Hepatocyte (in vitro differentiated cells): ENCODE measurements at regions not wholly inside any gene's neighbourhood (a gene's known extent, or its start where the extent isn't known, plus 50 kb on each side); places are given as distances from the start of the nearest gene placed in this dataset.

Experiments used
- DNase-seq: peaks from one replicate; pipeline ENCODE4 v3.0.0-alpha.2; 2016; ENCODE audit warnings: low spot score
- H2AFZ ChIP-seq: fragments of 200-600 bp; sonication (generic); 2 replicates; pipeline ENCODE4 v1.6.0; 2016; ENCODE audit warnings: antibody characterized with exemption, mild to moderate bottlenecking
- H3K27ac ChIP-seq: fragments of 200-600 bp; sonication (generic); 2 replicates; pipeline ENCODE4 v1.5.1; 2016; ENCODE audit warnings: mild to moderate bottlenecking
- H3K27me3 ChIP-seq: fragments of 200-600 bp; sonication (generic); 2 replicates; pipeline ENCODE4 v1.6.1; 2016
- H3K36me3 ChIP-seq: fragments of 200-600 bp; sonication (generic); replicated peaks from 2 replicates; pipeline ENCODE4 v1.5.1; 2016; ENCODE audit warnings: low read depth; ENCODE audit not compliant: insufficient read depth
- H3K4me1 ChIP-seq: fragments of 200-600 bp; sonication (generic); 2 replicates; pipeline ENCODE4 v1.5.1; 2016; ENCODE audit warnings: mild to moderate bottlenecking, moderate library complexity; ENCODE audit not compliant: insufficient read depth
- H3K4me2 ChIP-seq: fragments of 200-600 bp; sonication (generic); 2 replicates; pipeline ENCODE4 v1.6.0; 2016
- H3K4me3 ChIP-seq: fragments of 200-600 bp; sonication (generic); 2 replicates; pipeline ENCODE4 v1.5.1; 2016; ENCODE audit warnings: mild to moderate bottlenecking
- H3K79me2 ChIP-seq: fragments of 200-600 bp; sonication (generic); 2 replicates; pipeline ENCODE4 v1.6.0; 2017; ENCODE audit warnings: mild to moderate bottlenecking
- H3K9me2 ChIP-seq: fragments of 200-600 bp; sonication (generic); replicated peaks from 2 replicates; pipeline ENCODE4 v1.6.0; 2017; ENCODE audit warnings: mild to moderate bottlenecking; ENCODE audit not compliant: insufficient read depth
- H3K9me3 ChIP-seq: fragments of 200-600 bp; sonication (generic); 2 replicates; pipeline ENCODE4 v1.5.1; 2016; ENCODE audit warnings: low read depth, mild to moderate bottlenecking
- H4K20me1 ChIP-seq: fragments of 200-600 bp; sonication (generic); 2 replicates; pipeline ENCODE4 v1.6.0; 2016; ENCODE audit warnings: mild to moderate bottlenecking; ENCODE audit not compliant: insufficient read depth, poor library complexity, severe bottlenecking
- EZH2 ChIP-seq: fragments of 200-600 bp; sonication (generic); IDR thresholded peaks from 2 replicates; pipeline ENCODE4 v1.6.1; 2016; ENCODE audit warnings: antibody characterized with exemption, mild to moderate bottlenecking, borderline replicate concordance
- EZH2phosphoT487 ChIP-seq: fragments of 200-600 bp; sonication (generic); IDR thresholded peaks from one replicate; pipeline ENCODE4 v1.6.1; 2018; ENCODE audit warnings: antibody characterized with exemption, mild to moderate bottlenecking, low read depth, moderate library complexity; ENCODE audit not compliant: unreplicated experiment, severe bottlenecking
- WGBS: methylation state at CpG from one replicate; pipeline ENCODE4 v1.1.6; 2016; ENCODE audit warnings: low lambda C conversion rate; ENCODE audit errors: missing lambda C conversion rate; 5-methylcytosine and 5-hydroxymethylcytosine counted together
- TF ChIP-seq, protein P1 (sequence below): fragments of 200-600 bp; sonication (generic); IDR thresholded peaks from 2 replicates; pipeline ENCODE4 v1.5.1; 2016; ENCODE audit warnings: antibody characterized with exemption, mild to moderate bottlenecking; ENCODE audit not compliant: poor library complexity

- Histone ChIP-seq H4K20me1 (no peaks in the 10 kb centered on the region), H3K9me2 (no peaks in the 10 kb centered on the region), H3K27ac (no peak overlapping the region), H3K4me3 (no peak overlapping the region), H3K27me3 (no peaks in the 10 kb centered on the region), H3K9me3 (no peaks in the 10 kb centered on the region), H3K79me2 (no peaks in the 10 kb centered on the region), H3K36me3 (no peaks in the 10 kb centered on the region), H2AFZ (no peak overlapping the region), H3K4me1 (no peaks in the 10 kb centered on the region), H3K4me2 (no peak overlapping the region)
- 85% methylated on average over 8 of the region's 8 CpGs for WGBS
- no peak for DNase-seq
- TF ChIP-seq EZH2: no peak
- TF ChIP-seq EZH2phosphoT487: no peak
- TF ChIP-seq, protein P1, sequence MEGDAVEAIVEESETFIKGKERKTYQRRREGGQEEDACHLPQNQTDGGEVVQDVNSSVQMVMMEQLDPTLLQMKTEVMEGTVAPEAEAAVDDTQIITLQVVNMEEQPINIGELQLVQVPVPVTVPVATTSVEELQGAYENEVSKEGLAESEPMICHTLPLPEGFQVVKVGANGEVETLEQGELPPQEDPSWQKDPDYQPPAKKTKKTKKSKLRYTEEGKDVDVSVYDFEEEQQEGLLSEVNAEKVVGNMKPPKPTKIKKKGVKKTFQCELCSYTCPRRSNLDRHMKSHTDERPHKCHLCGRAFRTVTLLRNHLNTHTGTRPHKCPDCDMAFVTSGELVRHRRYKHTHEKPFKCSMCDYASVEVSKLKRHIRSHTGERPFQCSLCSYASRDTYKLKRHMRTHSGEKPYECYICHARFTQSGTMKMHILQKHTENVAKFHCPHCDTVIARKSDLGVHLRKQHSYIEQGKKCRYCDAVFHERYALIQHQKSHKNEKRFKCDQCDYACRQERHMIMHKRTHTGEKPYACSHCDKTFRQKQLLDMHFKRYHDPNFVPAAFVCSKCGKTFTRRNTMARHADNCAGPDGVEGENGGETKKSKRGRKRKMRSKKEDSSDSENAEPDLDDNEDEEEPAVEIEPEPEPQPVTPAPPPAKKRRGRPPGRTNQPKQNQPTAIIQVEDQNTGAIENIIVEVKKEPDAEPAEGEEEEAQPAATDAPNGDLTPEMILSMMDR: no peak
Observed at GRCh38 chr10:43884501-43885105, 235.9 kb upstream of the ZNF32 start.

DNA sequence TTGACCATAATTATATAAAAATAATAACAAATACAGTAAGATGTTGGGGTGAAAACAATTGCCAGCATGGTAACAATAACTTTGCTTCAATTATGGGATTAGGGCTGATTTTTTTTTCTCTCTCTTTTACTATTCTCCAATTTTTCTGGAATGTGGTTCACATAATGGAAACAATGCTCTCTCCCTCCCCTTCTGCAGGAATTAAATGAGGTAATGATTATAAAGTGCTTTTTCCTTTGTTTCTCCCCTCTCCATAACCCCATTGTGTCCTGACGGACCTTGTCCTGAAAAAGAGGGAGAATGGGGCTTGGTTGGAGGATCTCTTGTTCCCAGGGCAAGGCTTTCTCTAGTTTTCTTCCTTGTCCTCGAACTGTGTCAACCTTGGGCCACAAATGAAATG is 234.0 kb upstream of the ZNF32 start:
- no peaks in the 10 kb centered on the region for H3K36me3 ChIP-seq
- H3K27me3 ChIP-seq: no peaks in the 10 kb centered on the region
- H3K4me3 ChIP-seq: no peak overlapping the region
- no peaks in the 10 kb centered on the region for H4K20me1 ChIP-seq
- no peak overlapping the region for H2AFZ ChIP-seq
- DNase-seq: no peak
- H3K4me1 ChIP-seq: peaks cover 7% of the 10 kb centered on the region
- no peaks in the 10 kb centered on the region for H3K79me2 ChIP-seq
- 69% methylated on average over 2 of the region's 2 CpGs for WGBS
- TF ChIP-seq EZH2 (no peak), EZH2phosphoT487 (no peak)
- TF ChIP-seq, protein P1: no peak
- no peaks in the 10 kb centered on the region for H3K9me3 ChIP-seq
- no peaks in the 10 kb centered on the region for H3K9me2 ChIP-seq
- H3K27ac ChIP-seq: no peak overlapping the region
- no peak overlapping the region for H3K4me2 ChIP-seq

- no peaks in the 10 kb centered on the region for H3K9me2 ChIP-seq
- TF ChIP-seq, protein P1: no peak
- H3K27me3 ChIP-seq: no peaks in the 10 kb centered on the region
- H3K79me2 ChIP-seq: no peaks in the 10 kb centered on the region
- no peaks in the 10 kb centered on the region for H4K20me1 ChIP-seq
- no peak overlapping the region for H2AFZ ChIP-seq
- H3K9me3 ChIP-seq: no peaks in the 10 kb centered on the region
- no peaks in the 10 kb centered on the region for H3K36me3 ChIP-seq
- no peak overlapping the region for H3K4me2 ChIP-seq
- no peak overlapping the region for H3K27ac ChIP-seq
- 97% methylated on average over 2 of the region's 2 CpGs for WGBS
- no peak overlapping the region for H3K4me3 ChIP-seq
- DNase-seq: no peak
- peaks cover 7% of the 10 kb centered on the region for H3K4me1 ChIP-seq
Observed at GRCh38 chr10:43881657-43882056, 233.0 kb upstream of the ZNF32 start.

DNA sequence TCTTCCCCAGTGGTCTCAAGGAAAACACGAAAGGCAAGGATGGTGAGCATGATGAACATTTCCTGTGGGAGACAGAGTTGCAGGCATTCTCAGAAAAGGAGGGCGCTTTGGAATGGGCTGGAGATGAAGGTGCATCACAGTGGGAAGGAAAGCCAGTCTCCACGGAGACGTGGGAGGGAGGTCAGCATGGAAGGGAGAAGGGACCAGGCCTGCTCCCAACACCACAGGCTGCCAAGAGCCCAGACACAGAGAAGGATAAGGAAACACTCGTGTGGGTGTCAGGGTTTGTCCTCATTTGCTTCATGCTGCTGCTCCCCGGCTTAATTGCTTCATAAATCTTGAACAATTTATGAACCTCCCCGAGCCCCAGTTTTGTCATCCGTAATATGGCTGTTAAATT is 231.5 kb upstream of the ZNF32 start:
- 74% methylated on average over 8 of the region's 8 CpGs for WGBS
- Histone ChIP-seq H3K4me2 (no peak overlapping the region), H3K27ac (no peak overlapping the region)

More for the DNA sequence above, 231.5 kb upstream of the ZNF32 start:
- Histone ChIP-seq H3K79me2 (no peaks in the 10 kb centered on the region), H3K9me2 (no peaks in the 10 kb centered on the region), H2AFZ (no peak overlapping the region), H3K9me3 (no peaks in the 10 kb centered on the region), H3K27me3 (no peaks in the 10 kb centered on the region), H3K4me1 (peaks cover 7% of the 10 kb centered on the region), H4K20me1 (no peaks in the 10 kb centered on the region), H3K36me3 (no peaks in the 10 kb centered on the region), H3K4me3 (no peak overlapping the region)
- no peak for DNase-seq
- no peak for TF ChIP-seq EZH2
- no peak for TF ChIP-seq EZH2phosphoT487
- TF ChIP-seq, protein P1: no peak
